ENCODE measurements at regions not wholly inside any gene's neighbourhood (a gene's known extent, or its start where the extent isn't known, plus 50 kb on each side); places are given as distances from the start of the nearest gene placed in this dataset.
"Not testable (repeated sequence)": the region's sequence is repeated elsewhere in the genome, so short reads cannot be mapped to it uniquely, and the experiment has no call there.

GRCh38 chr6:167693478-167693877 is 133.2 kb upstream of the AFDN start:
- TF ChIP-seq, protein P1, sequence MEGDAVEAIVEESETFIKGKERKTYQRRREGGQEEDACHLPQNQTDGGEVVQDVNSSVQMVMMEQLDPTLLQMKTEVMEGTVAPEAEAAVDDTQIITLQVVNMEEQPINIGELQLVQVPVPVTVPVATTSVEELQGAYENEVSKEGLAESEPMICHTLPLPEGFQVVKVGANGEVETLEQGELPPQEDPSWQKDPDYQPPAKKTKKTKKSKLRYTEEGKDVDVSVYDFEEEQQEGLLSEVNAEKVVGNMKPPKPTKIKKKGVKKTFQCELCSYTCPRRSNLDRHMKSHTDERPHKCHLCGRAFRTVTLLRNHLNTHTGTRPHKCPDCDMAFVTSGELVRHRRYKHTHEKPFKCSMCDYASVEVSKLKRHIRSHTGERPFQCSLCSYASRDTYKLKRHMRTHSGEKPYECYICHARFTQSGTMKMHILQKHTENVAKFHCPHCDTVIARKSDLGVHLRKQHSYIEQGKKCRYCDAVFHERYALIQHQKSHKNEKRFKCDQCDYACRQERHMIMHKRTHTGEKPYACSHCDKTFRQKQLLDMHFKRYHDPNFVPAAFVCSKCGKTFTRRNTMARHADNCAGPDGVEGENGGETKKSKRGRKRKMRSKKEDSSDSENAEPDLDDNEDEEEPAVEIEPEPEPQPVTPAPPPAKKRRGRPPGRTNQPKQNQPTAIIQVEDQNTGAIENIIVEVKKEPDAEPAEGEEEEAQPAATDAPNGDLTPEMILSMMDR (IDR thresholded peaks at IDR 0.05) = not testable (repeated sequence)
- TF ChIP-seq POLR2A (IDR thresholded peaks at IDR 0.05) = not testable (repeated sequence)

All from adrenal gland (tissue), 5 donors.